ENCODE measurements at regions not wholly inside any gene's neighbourhood (a gene's known extent, or its start where the extent isn't known, plus 50 kb on each side); places are given as distances from the start of the nearest gene placed in this dataset.
"Not testable (repeated sequence)": the region's sequence is repeated elsewhere in the genome, so short reads cannot be mapped to it uniquely, and the experiment has no call there.

DNA sequence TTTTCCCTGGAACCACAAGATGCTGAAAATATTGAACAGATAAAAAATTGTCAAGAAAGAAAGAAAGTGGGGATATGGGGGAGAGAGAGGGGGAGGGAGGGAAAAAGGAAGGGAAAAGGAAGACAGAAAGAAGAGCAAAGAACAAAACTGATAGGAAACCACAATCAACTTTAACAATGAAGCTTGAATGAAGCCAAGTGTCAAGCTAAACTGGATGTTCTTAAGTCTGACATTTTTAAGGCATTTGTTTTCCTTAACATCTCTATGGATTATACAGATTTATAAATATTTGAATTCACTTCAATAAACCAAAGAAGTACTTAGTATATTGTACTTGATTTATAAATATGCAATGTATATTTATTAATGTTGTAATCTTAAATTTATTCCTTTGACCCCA lies 197.6 kb upstream of the SMLR1 start:
- no peak overlapping the region for H3K27ac Mint-ChIP-seq (ENCODE audit: unreplicated experiment)

DNA sequence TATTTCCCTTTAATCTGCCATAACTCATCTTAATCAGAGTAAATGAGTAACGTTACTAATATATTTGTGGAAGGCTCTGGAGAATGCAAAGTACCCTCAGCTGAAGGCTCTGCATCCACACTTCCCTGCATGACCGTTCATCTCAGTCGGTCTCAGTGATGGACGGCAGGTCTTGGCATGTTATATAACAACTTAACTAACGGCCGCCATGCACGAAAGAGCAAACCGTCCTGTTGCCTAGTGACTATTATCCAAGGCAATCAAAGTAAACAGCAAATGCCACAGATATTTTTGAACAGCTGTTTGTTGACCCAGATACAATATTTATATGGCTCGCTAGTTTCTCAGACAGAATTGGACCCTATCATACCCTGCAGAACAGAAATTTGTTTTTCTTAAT lies 194.9 kb upstream of the SMLR1 start:
- H3K4me1 Mint-ChIP-seq, result peaks cover 21% of the 10 kb centered on the region
- no peak overlapping the region for H3K27ac Mint-ChIP-seq (ENCODE audit: unreplicated experiment)
- TF ChIP-seq CTCF (conservative IDR thresholded peaks at IDR 0.05), result no peak
- H3K4me3 Mint-ChIP-seq, result no peak overlapping the region
- peaks cover 7% of the 10 kb centered on the region for H3K27me3 Mint-ChIP-seq (ENCODE audit: low read depth)
- DNase-seq (ENCODE audit: low read depth, low spot score), result no peak
- peaks cover 5% of the 10 kb centered on the region for H3K9me3 Mint-ChIP-seq
- peaks cover 3% of the 10 kb centered on the region for H3K36me3 Mint-ChIP-seq (ENCODE audit: low read depth)

More for the DNA sequence above, 197.6 kb upstream of the SMLR1 start:
- no peaks in the 10 kb centered on the region for H3K9me3 Mint-ChIP-seq
- peaks cover 7% of the 10 kb centered on the region for H3K27me3 Mint-ChIP-seq (ENCODE audit: low read depth)
- no peaks in the 10 kb centered on the region for H3K36me3 Mint-ChIP-seq (ENCODE audit: low read depth)
- DNase-seq (ENCODE audit: low read depth, low spot score), result no peak
- peaks cover 19% of the 10 kb centered on the region for H3K4me1 Mint-ChIP-seq
- H3K4me3 Mint-ChIP-seq, result no peak overlapping the region
- TF ChIP-seq CTCF (conservative IDR thresholded peaks at IDR 0.05), result no peak

DNA sequence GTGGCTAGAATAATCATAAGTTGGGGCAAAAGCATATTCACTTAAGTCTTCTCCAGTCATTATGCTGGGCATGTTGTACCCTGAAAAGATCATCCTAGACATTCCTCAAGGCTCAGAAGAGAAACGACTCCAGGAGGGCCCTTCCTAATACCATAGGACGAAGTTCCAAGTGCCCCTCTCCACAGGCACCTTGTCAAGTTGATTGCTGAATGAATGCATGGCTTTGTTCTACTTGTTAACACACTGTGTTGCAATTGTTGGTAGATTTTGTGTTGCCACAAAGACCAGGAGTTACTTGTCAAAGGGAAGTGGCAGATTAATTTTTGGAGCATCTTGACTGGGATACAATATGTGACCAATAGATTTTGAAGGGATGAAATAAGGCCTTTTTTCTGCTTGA lies 194.3 kb upstream of the SMLR1 start:
- peaks cover 7% of the 10 kb centered on the region for H3K9me3 Mint-ChIP-seq
- H3K36me3 Mint-ChIP-seq (ENCODE audit: low read depth), result peaks cover 6% of the 10 kb centered on the region
- peaks cover 7% of the 10 kb centered on the region for H3K27me3 Mint-ChIP-seq (ENCODE audit: low read depth)
- no peak for TF ChIP-seq CTCF (conservative IDR thresholded peaks at IDR 0.05)
- H3K4me3 Mint-ChIP-seq, result no peak overlapping the region
- H3K4me1 Mint-ChIP-seq, result peaks cover 21% of the 10 kb centered on the region
- DNase-seq (ENCODE audit: low read depth, low spot score), result no peak
- no peak overlapping the region for H3K27ac Mint-ChIP-seq (ENCODE audit: unreplicated experiment)

- DNase-seq (ENCODE audit: low read depth, low spot score), result no peak
- Mint-ChIP-seq H3K36me3 (ENCODE audit: low read depth) (peaks cover 11% of the 10 kb centered on the region), H3K4me3 (no peak overlapping the region), H3K27ac (ENCODE audit: unreplicated experiment) (no peak overlapping the region), H3K4me1 (no peaks in the 10 kb centered on the region), H3K27me3 (ENCODE audit: low read depth) (peaks cover 2% of the 10 kb centered on the region), H3K9me3 (peaks cover 13% of the 10 kb centered on the region)
- no peak for TF ChIP-seq CTCF (conservative IDR thresholded peaks at IDR 0.05)
Observed at GRCh38 chr6:130643361-130643760, 183.8 kb upstream of the SMLR1 start.

DNA sequence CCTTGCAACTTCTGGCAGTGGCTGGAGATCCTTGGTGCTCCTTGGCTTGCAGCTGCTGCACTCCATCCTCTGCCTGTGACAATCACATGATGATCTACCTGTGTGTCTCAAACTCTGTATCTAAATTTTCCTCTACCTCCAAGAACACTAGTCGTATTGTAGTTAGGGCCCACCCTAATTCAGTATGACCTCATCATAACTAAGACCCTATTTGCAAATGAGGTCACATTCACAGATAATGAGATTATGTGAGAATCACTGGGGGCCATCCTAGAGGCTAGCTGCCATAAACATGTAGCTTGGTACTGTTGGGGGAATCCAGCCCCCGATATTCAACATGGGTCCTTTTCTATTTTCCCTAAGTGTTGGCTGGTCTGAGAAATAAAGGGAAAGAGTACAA lies 183.0 kb upstream of the SMLR1 start:
- Mint-ChIP-seq H3K4me1 (no peaks in the 10 kb centered on the region), H3K36me3 (ENCODE audit: low read depth) (peaks cover 7% of the 10 kb centered on the region), H3K4me3 (no peak overlapping the region), H3K27me3 (ENCODE audit: low read depth) (peaks cover 2% of the 10 kb centered on the region), H3K9me3 (peaks cover 10% of the 10 kb centered on the region), H3K27ac (ENCODE audit: unreplicated experiment) (no peak overlapping the region)
- no peak for TF ChIP-seq CTCF (conservative IDR thresholded peaks at IDR 0.05)
- DNase-seq (ENCODE audit: low read depth, low spot score), result no peak

- H3K36me3 Mint-ChIP-seq (ENCODE audit: low read depth); H3K4me1 Mint-ChIP-seq; H3K27me3 Mint-ChIP-seq (ENCODE audit: low read depth); H3K27ac Mint-ChIP-seq (ENCODE audit: unreplicated experiment); H3K9me3 Mint-ChIP-seq; DNase-seq (ENCODE audit: low read depth, low spot score); H3K4me3 Mint-ChIP-seq: not testable (repeated sequence)
Observed at GRCh38 chr6:130644769-130645168, 182.4 kb upstream of the SMLR1 start.

Data from neural crest cell (in vitro differentiated cells).